ENCODE measurements at regions not wholly inside any gene's neighbourhood (a gene's known extent, or its start where the extent isn't known, plus 50 kb on each side); places are given as distances from the start of the nearest gene placed in this dataset.

- TF ChIP-seq CTCF (IDR thresholded peaks at IDR 0.05; ENCODE audit: extremely low read depth in 1 of 2, insufficient read depth in 1 of 2, low read depth in 1 of 2, low read length in 2 of 2) (no peak), EZH2 (IDR thresholded peaks at IDR 0.05; ENCODE audit: borderline replicate concordance, low read depth, low read length, severe bottlenecking) (no peak)
Measured at GRCh38 chr7:114853189-114853588, 68.7 kb upstream of the MDFIC start.

Measured in endothelial cell of umbilical vein (primary cell).